GM23338 (cell line): ENCODE measurements at regions not wholly inside any gene's neighbourhood (a gene's known extent, or its start where the extent isn't known, plus 50 kb on each side); places are given as distances from the start of the nearest gene placed in this dataset.
A peak's percentile ranks its signal among the peaks of the same experiment; 100 is the strongest.

ENCODE experiments used
- CREB1 ChIP-seq: fragments of 250-450 bp; sonication (Bioruptor Pico); IDR thresholded peaks from 2 replicates; pipeline ENCODE4 v1.5.0; 2020; ENCODE audit warnings: low read depth, mild to moderate bottlenecking, moderate library complexity
- POLR2AphosphoS5 ChIP-seq: IDR thresholded peaks from 2 replicates; pipeline ENCODE4 v1.6.1; 2016; ENCODE audit warnings: antibody characterized with exemption, low read depth
- TF ChIP-seq, protein P1 (sequence below), 2 experiments: fragments of 200-600 bp in 1 of 2; sonication (generic) in 1 of 2; conservative IDR thresholded peaks; 2 replicates each; pipeline versions ENCODE4 v1.5.1 to v1.6.1; 2016 to 2017; ENCODE audit warnings: antibody characterized with exemption in 2 of 2, low read depth in 2 of 2, mild to moderate bottlenecking in 2 of 2, moderate library complexity in 1 of 2

DNA sequence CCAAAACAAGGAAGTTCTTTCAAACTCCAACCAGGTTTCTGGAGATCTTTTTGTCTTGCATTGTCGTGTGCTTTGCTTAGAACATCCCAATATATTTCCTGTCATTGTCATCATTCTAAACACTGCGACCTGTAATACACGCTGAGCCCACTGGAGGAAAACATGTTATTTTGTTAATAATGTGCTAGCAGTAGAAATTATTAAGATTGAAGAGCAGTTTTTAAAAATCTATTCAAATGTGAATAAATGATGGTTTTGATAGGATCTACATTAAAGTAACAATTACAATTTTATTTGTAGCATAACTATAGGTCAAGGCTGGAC, 268.5 kb downstream of the PTPRC start:
- TF ChIP-seq, protein P1, sequence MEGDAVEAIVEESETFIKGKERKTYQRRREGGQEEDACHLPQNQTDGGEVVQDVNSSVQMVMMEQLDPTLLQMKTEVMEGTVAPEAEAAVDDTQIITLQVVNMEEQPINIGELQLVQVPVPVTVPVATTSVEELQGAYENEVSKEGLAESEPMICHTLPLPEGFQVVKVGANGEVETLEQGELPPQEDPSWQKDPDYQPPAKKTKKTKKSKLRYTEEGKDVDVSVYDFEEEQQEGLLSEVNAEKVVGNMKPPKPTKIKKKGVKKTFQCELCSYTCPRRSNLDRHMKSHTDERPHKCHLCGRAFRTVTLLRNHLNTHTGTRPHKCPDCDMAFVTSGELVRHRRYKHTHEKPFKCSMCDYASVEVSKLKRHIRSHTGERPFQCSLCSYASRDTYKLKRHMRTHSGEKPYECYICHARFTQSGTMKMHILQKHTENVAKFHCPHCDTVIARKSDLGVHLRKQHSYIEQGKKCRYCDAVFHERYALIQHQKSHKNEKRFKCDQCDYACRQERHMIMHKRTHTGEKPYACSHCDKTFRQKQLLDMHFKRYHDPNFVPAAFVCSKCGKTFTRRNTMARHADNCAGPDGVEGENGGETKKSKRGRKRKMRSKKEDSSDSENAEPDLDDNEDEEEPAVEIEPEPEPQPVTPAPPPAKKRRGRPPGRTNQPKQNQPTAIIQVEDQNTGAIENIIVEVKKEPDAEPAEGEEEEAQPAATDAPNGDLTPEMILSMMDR (conservative IDR thresholded peaks at IDR 0.05; ENCODE audit: low read depth in 2 of 2): 0 out of 4 replicates have a peak, but pooled peaks of 1 of the 2 experiments have one; percentile 8
- TF ChIP-seq POLR2AphosphoS5 (no peak), CREB1 (CRISPR knock-in tag) (no peak)
